ENCODE measurements at regions not wholly inside any gene's neighbourhood (a gene's known extent, or its start where the extent isn't known, plus 50 kb on each side); places are given as distances from the start of the nearest gene placed in this dataset.

DNA sequence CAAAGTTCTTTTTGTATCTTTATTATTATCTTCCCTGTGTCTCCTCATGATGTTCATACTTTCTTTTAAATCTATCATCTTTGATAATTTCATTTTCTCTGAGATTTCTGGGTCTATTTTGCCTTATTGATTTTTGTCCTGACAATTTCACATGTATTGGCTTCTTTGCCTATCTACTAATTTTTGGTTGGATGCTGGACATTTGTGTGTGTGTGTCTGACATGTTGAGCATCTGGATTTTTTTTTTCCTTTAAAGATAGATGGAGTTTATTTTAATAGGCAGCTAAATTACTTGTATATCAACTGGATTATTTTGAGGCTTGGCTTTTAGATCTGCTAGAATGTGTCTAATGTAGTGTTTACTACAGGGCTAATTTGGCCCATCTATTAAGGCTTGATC lies 178.0 kb upstream of the MOCS2 start:
- TF ChIP-seq EZH2 (IDR thresholded peaks at IDR 0.05; ENCODE audit: low read depth), result no peak
- TF ChIP-seq, protein P1, sequence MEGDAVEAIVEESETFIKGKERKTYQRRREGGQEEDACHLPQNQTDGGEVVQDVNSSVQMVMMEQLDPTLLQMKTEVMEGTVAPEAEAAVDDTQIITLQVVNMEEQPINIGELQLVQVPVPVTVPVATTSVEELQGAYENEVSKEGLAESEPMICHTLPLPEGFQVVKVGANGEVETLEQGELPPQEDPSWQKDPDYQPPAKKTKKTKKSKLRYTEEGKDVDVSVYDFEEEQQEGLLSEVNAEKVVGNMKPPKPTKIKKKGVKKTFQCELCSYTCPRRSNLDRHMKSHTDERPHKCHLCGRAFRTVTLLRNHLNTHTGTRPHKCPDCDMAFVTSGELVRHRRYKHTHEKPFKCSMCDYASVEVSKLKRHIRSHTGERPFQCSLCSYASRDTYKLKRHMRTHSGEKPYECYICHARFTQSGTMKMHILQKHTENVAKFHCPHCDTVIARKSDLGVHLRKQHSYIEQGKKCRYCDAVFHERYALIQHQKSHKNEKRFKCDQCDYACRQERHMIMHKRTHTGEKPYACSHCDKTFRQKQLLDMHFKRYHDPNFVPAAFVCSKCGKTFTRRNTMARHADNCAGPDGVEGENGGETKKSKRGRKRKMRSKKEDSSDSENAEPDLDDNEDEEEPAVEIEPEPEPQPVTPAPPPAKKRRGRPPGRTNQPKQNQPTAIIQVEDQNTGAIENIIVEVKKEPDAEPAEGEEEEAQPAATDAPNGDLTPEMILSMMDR (conservative IDR thresholded peaks at IDR 0.05), result no peak

Measured in PC-9 (cell line).